PFSK-1 (cell line): ENCODE measurements at regions not wholly inside any gene's neighbourhood (a gene's known extent, or its start where the extent isn't known, plus 50 kb on each side); places are given as distances from the start of the nearest gene placed in this dataset.

ENCODE experiments used
- FOXP2 ChIP-seq: optimal IDR thresholded peaks from 2 replicates; pipeline ENCODE3; 2011; ENCODE audit warnings: borderline replicate concordance, control low read depth, inconsistent platforms; ENCODE audit not compliant: insufficient read depth; ENCODE audit errors: extremely low read length, extremely low read depth
- POLR2AphosphoS5 ChIP-seq: IDR thresholded peaks from 2 replicates; pipeline ENCODE4 v1.6.1; 2012; ENCODE audit warnings: low read depth, mild to moderate bottlenecking, control low read depth, low read length, moderate library complexity
- SIN3A ChIP-seq: IDR thresholded peaks from 2 replicates; pipeline ENCODE4 v1.6.1; 2012; ENCODE audit warnings: mild to moderate bottlenecking, low read length, moderate library complexity, borderline replicate concordance; ENCODE audit not compliant: insufficient read depth
- TAF1 ChIP-seq: IDR thresholded peaks from 2 replicates; pipeline ENCODE4 v1.6.1; 2012; ENCODE audit warnings: low read length, control low read depth, borderline replicate concordance; ENCODE audit not compliant: insufficient read depth
- TF ChIP-seq, protein P1 (sequence below), 2 experiments: IDR thresholded peaks; 2 replicates each; pipeline versions ENCODE4 v1.6.1 to v1.8.0; 2011 to 2012; ENCODE audit warnings: low read depth in 2 of 2, low read length in 2 of 2, control low read depth in 1 of 2, inconsistent platforms in 1 of 2, mild to moderate bottlenecking in 1 of 2, moderate library complexity in 1 of 2; ENCODE audit not compliant: insufficient read depth in 1 of 2

DNA sequence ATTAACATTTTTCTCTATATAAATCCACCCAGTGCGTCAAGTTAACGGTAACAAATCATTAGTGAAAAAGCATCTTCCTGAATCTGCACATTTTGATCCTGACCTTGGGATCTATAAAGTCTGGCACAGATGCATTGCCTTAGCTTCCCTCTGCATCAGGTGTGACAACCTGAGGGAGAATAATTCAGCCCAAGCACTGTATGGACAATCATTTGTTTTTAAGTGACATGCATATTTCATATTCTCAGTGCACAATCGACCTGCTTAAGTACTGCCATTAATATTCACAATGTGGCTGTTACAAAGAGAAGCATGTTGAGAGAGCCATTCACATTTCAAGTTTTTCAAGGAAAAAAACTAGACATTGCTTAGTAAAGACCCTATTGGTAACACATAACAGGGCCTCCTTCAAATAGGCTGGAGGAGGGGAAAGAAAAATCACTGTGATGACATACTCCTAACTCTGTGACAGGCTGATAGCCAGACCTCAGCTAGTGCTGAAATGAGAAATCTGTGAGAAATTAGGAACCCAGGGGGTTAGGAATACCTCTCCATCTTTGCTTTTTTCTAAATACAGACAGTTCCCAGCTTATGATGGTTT is 505.3 kb upstream of the CDH5 start:
- no peak for TF ChIP-seq POLR2AphosphoS5
- TF ChIP-seq, protein P1, sequence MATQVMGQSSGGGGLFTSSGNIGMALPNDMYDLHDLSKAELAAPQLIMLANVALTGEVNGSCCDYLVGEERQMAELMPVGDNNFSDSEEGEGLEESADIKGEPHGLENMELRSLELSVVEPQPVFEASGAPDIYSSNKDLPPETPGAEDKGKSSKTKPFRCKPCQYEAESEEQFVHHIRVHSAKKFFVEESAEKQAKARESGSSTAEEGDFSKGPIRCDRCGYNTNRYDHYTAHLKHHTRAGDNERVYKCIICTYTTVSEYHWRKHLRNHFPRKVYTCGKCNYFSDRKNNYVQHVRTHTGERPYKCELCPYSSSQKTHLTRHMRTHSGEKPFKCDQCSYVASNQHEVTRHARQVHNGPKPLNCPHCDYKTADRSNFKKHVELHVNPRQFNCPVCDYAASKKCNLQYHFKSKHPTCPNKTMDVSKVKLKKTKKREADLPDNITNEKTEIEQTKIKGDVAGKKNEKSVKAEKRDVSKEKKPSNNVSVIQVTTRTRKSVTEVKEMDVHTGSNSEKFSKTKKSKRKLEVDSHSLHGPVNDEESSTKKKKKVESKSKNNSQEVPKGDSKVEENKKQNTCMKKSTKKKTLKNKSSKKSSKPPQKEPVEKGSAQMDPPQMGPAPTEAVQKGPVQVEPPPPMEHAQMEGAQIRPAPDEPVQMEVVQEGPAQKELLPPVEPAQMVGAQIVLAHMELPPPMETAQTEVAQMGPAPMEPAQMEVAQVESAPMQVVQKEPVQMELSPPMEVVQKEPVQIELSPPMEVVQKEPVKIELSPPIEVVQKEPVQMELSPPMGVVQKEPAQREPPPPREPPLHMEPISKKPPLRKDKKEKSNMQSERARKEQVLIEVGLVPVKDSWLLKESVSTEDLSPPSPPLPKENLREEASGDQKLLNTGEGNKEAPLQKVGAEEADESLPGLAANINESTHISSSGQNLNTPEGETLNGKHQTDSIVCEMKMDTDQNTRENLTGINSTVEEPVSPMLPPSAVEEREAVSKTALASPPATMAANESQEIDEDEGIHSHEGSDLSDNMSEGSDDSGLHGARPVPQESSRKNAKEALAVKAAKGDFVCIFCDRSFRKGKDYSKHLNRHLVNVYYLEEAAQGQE (IDR thresholded peaks at IDR 0.05; ENCODE audit: insufficient read depth in 1 of 2, low read depth in 2 of 2, low read length in 2 of 2): no peak
- no peak for TF ChIP-seq TAF1
- TF ChIP-seq SIN3A: no peak
- no peak for TF ChIP-seq FOXP2

DNA sequence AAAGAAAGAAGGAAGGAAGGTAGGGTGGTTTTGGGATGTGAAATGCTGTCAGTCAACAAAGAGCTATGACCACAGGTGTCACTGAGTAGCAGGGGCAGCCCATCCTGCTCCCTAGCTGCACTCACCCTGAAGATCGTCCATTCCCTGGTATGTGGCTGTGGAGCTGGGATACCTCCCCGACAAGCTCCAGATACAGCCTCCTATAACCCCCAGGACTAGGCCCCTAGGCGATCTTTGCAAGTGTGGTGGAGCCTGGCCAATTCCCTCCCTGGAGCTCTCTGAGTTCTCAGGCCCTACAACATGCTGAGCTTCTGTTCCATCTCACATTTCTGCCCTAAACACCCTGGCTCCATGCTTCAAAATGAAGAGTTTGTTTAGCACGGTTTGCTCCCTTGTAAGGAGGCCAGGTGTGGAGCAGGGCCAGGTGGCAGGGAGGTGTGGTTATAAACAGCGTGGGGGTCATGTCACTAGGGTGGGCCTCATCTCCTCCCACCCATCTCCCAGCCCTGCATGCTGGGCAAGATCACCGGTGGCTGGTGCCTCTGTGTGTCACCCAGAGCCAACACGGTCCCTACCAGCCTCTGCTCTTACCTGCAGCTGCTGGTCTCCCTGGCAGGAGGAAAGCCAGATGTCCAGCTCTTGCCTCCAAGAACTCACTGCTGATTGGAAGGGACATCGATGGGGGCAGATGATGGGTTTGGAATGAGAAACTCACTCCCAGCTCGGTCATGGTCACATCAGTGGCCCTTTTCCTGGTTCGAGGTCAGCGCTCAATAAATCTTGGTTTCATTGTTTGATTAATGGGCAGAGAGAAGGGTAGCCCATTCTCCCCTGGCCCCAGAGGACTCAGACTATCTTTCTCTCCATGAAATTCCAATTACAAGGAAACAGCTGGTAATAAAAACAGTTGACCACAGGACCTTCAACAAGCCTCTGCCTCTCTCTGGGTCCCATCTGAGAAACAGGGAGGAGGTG is 511.0 kb upstream of the CDH5 start:
- TF ChIP-seq FOXP2: no peak

DNA sequence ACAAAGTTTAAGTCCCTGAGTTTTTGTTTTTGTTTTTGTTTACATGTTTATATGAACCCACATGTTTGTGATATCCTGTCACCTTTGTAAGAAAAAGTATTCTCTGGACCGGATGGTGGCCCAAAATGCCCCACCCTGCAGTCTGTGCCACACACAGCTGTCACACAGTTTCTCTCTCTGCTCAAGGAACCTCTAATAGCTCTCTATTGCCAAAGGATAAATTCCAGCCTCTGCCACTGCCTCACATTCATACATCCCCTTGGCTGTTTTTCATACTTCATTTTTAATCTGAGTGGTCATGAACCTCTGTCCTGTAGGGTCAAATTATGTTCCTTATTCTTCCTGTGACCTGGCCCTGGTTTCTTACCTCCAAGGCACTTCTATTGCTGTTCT is 520.3 kb upstream of the CDH5 start:
- TF ChIP-seq, protein P1 (IDR thresholded peaks at IDR 0.05; ENCODE audit: insufficient read depth in 1 of 2, low read depth in 2 of 2, low read length in 2 of 2): no peak
- TF ChIP-seq POLR2AphosphoS5: no peak
- no peak for TF ChIP-seq FOXP2
- no peak for TF ChIP-seq TAF1
- no peak for TF ChIP-seq SIN3A

DNA sequence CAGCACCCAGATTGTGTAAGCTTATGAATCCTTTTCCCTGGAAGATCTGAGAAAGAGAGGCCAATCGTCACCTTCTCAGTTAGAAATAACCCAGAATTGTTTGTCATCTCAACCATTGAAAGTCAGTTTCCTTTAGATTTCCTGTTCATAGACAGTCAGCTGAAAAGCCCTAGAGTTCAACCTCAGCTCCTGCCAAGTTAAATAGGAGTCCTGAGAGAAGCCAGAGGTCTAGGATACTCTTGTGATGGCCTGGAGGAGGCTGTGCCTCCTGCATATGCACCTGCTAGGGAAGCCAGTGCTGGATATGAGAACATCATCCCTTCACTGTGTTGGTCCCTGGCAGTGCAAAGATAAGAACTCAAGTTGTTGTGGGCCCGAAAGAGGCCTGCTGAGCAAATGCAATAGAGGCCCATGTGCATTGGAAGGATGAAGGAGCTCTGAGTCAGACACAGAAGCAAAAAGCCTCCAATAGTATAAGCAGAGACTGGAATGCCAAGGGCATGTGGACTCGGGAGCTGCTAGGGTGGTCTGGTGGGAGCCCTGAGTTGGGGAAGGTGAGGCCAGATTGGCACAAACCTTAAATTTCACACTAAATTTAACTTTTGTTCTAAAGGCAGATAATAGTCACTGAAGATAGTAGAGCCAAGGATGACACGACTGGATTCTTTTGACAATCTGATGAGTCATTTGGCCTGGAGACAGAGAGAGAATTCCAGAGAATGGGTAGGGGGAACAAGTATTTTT is 520.9 kb upstream of the CDH5 start:
- no peak for TF ChIP-seq TAF1
- TF ChIP-seq, protein P1 (IDR thresholded peaks at IDR 0.05; ENCODE audit: insufficient read depth in 1 of 2, low read depth in 2 of 2, low read length in 2 of 2): no peak
- TF ChIP-seq SIN3A: no peak
- no peak for TF ChIP-seq POLR2AphosphoS5
- TF ChIP-seq FOXP2: no peak

DNA sequence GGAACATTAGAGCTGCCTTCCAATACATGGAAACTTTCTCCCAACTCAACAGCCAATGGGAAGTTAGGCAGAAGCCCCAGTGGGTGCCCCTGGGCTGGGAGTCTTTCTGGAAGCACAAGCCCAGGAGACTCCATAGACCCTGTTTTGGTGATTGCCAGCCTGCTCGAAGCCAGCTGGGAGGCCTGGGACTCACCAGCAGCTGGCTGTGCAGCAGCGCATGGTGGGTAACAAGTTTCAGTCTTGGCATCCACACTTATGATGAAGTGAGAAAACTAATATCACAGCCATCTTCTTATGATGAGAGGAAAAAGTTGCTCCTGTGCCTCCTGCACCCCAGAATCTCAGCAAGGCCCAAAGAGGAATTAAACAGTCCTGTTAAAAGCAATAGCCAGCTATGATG is 522.5 kb upstream of the CDH5 start:
- TF ChIP-seq SIN3A (no peak), TAF1 (no peak), FOXP2 (no peak), POLR2AphosphoS5 (no peak)
- TF ChIP-seq, protein P1 (IDR thresholded peaks at IDR 0.05; ENCODE audit: insufficient read depth in 1 of 2, low read depth in 2 of 2, low read length in 2 of 2): no peak
